ENCODE measurements at regions not wholly inside any gene's neighbourhood (a gene's known extent, or its start where the extent isn't known, plus 50 kb on each side); places are given as distances from the start of the nearest gene placed in this dataset.
"Not testable (repeated sequence)": the region's sequence is repeated elsewhere in the genome, so short reads cannot be mapped to it uniquely, and the experiment has no call there.

GRCh38 chr5:67878933-67879332 is 336.6 kb upstream of the PIK3R1 start:
- H3K4me3 ChIP-seq (ENCODE audit: control insufficient read depth, low read depth, low read length) = no peak overlapping the region
- TF ChIP-seq, protein P1, sequence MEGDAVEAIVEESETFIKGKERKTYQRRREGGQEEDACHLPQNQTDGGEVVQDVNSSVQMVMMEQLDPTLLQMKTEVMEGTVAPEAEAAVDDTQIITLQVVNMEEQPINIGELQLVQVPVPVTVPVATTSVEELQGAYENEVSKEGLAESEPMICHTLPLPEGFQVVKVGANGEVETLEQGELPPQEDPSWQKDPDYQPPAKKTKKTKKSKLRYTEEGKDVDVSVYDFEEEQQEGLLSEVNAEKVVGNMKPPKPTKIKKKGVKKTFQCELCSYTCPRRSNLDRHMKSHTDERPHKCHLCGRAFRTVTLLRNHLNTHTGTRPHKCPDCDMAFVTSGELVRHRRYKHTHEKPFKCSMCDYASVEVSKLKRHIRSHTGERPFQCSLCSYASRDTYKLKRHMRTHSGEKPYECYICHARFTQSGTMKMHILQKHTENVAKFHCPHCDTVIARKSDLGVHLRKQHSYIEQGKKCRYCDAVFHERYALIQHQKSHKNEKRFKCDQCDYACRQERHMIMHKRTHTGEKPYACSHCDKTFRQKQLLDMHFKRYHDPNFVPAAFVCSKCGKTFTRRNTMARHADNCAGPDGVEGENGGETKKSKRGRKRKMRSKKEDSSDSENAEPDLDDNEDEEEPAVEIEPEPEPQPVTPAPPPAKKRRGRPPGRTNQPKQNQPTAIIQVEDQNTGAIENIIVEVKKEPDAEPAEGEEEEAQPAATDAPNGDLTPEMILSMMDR (IDR thresholded peaks at IDR 0.05; ENCODE audit: control insufficient read depth, insufficient read depth, low read depth, low read length, missing control alignments) = no peak
- DNase-seq (ENCODE audit: low read depth) = no peak

GRCh38 chr5:67876371-67876770 is 339.2 kb upstream of the PIK3R1 start:
- TF ChIP-seq, protein P1 (IDR thresholded peaks at IDR 0.05; ENCODE audit: control insufficient read depth, insufficient read depth, low read depth, low read length, missing control alignments) = no peak
- H3K4me3 ChIP-seq (ENCODE audit: control insufficient read depth, low read depth, low read length) = no peak overlapping the region
- no peak for DNase-seq (ENCODE audit: low read depth)

DNA sequence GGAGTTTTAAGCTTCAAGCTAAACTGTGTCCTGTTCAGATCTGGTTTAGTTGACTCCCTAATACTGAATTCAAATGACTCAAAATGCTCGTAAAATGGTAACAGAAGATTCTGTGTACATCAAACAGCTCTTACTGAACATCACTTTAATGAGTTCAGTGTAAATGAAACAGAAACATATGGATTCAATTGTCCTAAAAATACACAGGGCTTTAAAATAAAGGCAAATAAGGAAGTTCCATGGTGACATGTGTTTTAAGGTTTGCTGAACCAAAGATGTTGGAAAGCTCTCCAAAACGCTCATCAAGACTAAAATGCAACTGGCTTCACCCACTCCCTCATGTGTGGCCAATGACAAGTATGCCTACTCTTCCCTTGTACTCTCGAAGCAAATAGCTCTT is 340.0 kb upstream of the PIK3R1 start:
- TF ChIP-seq, protein P1 (IDR thresholded peaks at IDR 0.05; ENCODE audit: control insufficient read depth, insufficient read depth, low read depth, low read length, missing control alignments) = no peak
- no peak for DNase-seq (ENCODE audit: low read depth)
- no peak overlapping the region for H3K4me3 ChIP-seq (ENCODE audit: control insufficient read depth, low read depth, low read length)

- no peak overlapping the region for H3K4me3 ChIP-seq (ENCODE audit: control insufficient read depth, low read depth, low read length)
- DNase-seq (ENCODE audit: low read depth) = no peak
- TF ChIP-seq, protein P1 (IDR thresholded peaks at IDR 0.05; ENCODE audit: control insufficient read depth, insufficient read depth, low read depth, low read length, missing control alignments) = no peak
These were observed 341.6 kb upstream of the PIK3R1 start for GRCh38 chr5:67873935-67874334.

DNA sequence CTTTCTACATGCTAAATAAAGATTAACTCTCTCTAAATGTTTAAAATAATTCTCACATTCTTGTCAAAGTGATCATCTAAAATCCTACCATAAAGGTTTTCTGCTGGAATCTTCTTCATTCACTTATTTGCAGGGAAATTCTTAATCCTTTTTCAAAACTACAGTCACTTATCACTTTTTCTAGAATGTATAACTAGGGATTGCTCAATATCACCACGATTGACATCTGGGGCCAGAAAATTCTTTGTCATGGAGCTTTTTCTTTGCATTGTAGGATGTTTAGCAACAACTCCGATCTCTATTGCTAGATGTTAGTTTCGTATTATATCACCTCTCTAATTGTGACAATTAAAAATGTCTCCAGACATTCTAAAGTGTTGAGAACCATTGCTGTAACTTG is 344.9 kb upstream of the PIK3R1 start:
- TF ChIP-seq, protein P1 (IDR thresholded peaks at IDR 0.05; ENCODE audit: control insufficient read depth, insufficient read depth, low read depth, low read length, missing control alignments) = no peak

GRCh38 chr5:67864335-67864734 is 351.2 kb upstream of the PIK3R1 start:
- not testable (repeated sequence) for DNase-seq (ENCODE audit: low read depth); H3K4me3 ChIP-seq (ENCODE audit: control insufficient read depth, low read depth, low read length)

More for the DNA sequence above, 344.9 kb upstream of the PIK3R1 start:
- no peak overlapping the region for H3K4me3 ChIP-seq (ENCODE audit: control insufficient read depth, low read depth, low read length)
- no peak for DNase-seq (ENCODE audit: low read depth)

DNA sequence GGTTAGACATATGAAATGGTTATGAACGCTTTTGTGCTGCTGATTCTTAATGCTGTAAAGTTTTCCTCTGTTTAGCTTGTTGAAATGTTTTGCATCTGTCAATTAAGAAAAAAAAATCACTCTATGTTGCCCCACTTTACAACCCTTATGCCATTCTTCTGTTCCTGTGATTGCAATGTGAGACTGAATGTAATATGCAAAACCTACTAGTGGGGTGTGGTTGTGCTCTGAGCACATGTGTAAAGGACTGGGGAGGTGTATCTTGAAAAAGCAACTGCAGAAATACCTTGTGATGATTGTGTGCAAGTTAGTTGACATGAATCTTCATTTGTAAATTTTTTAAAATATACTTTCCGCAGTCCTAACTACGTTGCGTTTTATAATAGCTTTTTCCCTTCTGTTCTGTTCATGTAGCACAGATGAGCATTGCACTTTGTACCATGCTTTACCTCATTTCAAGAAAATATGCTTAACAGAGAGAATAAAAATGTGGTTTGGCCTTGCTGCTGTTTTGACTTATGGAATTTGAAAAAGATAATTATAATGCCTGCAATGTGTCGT is 357.0 kb upstream of the PIK3R1 start:
- DNase-seq (ENCODE audit: low read depth) = no peak
- TF ChIP-seq, protein P1 (IDR thresholded peaks at IDR 0.05; ENCODE audit: control insufficient read depth, insufficient read depth, low read depth, low read length, missing control alignments) = no peak
- H3K4me3 ChIP-seq (ENCODE audit: control insufficient read depth, low read depth, low read length) = no peak overlapping the region

Measured in AG09309 (cell line).